K562 (cell line): ENCODE measurements at regions not wholly inside any gene's neighbourhood (a gene's known extent, or its start where the extent isn't known, plus 50 kb on each side); places are given as distances from the start of the nearest gene placed in this dataset.

Source experiments
- ATAC-seq: fragments of 200-7000 bp; cut with Tn5 transposase; 3 replicates; pipeline ENCODE4 v1.9.1; 2020; ENCODE audit warnings: moderate library complexity
- BruUV-seq: library from RNA; stranded (reverse); fragments of 400-500 nt; replicated peaks from 2 replicates; lab custom pipeline; 2021; lab: Mats Ljungman, UMichigan
- CTCF ChIA-PET: fragments of 300-600 bp; formaldehyde crosslinking; extraction: SDS; loops from one replicate; lab custom pipeline; 2021; ENCODE audit warnings: low intra/inter-chr PET ratio; lab: Yijun Ruan, JAX
- POLR2A ChIA-PET: fragments of 300-600, 350-650 bp; sonication (Branson Sonifier 250); formaldehyde crosslinking; extraction: SDS; loops from one replicate; lab custom pipeline; 2021; ENCODE audit warnings: antibody characterized with exemption, inconsistent platforms; lab: Yijun Ruan, JAX
- DNase-seq, 4 experiments: peaks; one replicate each; pipeline versions ENCODE4 v3.0.0 to v3.0.0-alpha.2; 2011 to 2018; ENCODE audit warnings: low spot score in 3 of 4, mixed read lengths in 3 of 4; ENCODE audit errors: extremely low read depth in 1 of 4
- FAIRE-seq: peaks from 2 replicates; lab custom pipeline; 2011; peaks lifted over from hg19 to GRCh38; lab: Jason Lieb, UNC
- H2AFZ ChIP-seq: 2 replicates; pipeline ENCODE4 v1.6.0; 2011; ENCODE audit warnings: low read depth, low read length, control low read depth, inconsistent platforms
- H3K27ac ChIP-seq: fragments of 200-600 bp; 3 replicates; pipeline ENCODE4 v1.8.0; 2011; ENCODE audit warnings: low read depth, mild to moderate bottlenecking, control low read depth, inconsistent platforms, low read length, moderate library complexity, mixed read lengths; ENCODE audit errors: extremely low read depth
- H3K27me3 ChIP-seq, 2 experiments: fragments of 300-600 bp in 1 of 2; 2 replicates in 1 of 2; 3 replicates in 1 of 2; pipeline versions ENCODE4 v1.6.0 to v1.8.0; 2011; ENCODE audit warnings: inconsistent platforms in 2 of 2, low read length in 2 of 2, mild to moderate bottlenecking in 1 of 2, mixed read lengths in 1 of 2, moderate library complexity in 1 of 2; ENCODE audit not compliant: control insufficient read depth in 2 of 2, insufficient read depth in 2 of 2
- H3K36me3 ChIP-seq: fragments of 300-600 bp; 3 replicates; pipeline ENCODE4 v1.8.0; 2011; ENCODE audit warnings: mild to moderate bottlenecking, low read length, inconsistent platforms; ENCODE audit not compliant: control insufficient read depth, insufficient read depth
- H3K4me1 ChIP-seq, 2 experiments: fragments of 200-600 bp in 1 of 2; replicated peaks in 1 of 2; 2 replicates in 1 of 2; 3 replicates in 1 of 2; pipeline versions ENCODE4 v1.5.1 to v1.8.0; 2011; ENCODE audit warnings: inconsistent platforms in 2 of 2, low read length in 2 of 2, mild to moderate bottlenecking in 1 of 2, mixed read lengths in 1 of 2, moderate library complexity in 1 of 2; ENCODE audit not compliant: control insufficient read depth in 2 of 2, insufficient read depth in 2 of 2
- H3K4me2 ChIP-seq: 2 replicates; pipeline ENCODE4 v1.6.1; 2011; ENCODE audit warnings: low read length, control low read depth, inconsistent platforms, mixed read lengths; ENCODE audit not compliant: insufficient read depth
- H3K4me3 ChIP-seq: fragments of 200-600 bp; sonication (generic), shearing (Covaris generic); 2 replicates; pipeline ENCODE4 v1.5.1; 2016; ENCODE audit warnings: control low read depth, inconsistent platforms
- H3K79me2 ChIP-seq: fragments of 200-600 bp; 3 replicates; pipeline ENCODE4 v1.8.0; 2011; ENCODE audit warnings: low read length, inconsistent platforms; ENCODE audit not compliant: control insufficient read depth, insufficient read depth
- H3K9ac ChIP-seq, 2 experiments: 2 replicates each; pipeline versions ENCODE4 v1.6.0 to v1.6.1; 2011; ENCODE audit warnings: low read depth in 2 of 2, low read length in 2 of 2, control low read depth in 1 of 2, inconsistent platforms in 1 of 2, mild to moderate bottlenecking in 1 of 2, mixed read lengths in 1 of 2; ENCODE audit not compliant: insufficient read depth in 1 of 2
- H3K9me1 ChIP-seq: one replicate; pipeline ENCODE4 v1.6.0; 2011; ENCODE audit warnings: inconsistent platforms, mild to moderate bottlenecking, low read length, moderate library complexity; ENCODE audit not compliant: control insufficient read depth, insufficient read depth
- H3K9me3 ChIP-seq: replicated peaks from 2 replicates; pipeline ENCODE4 v1.5.1; 2011; ENCODE audit warnings: low read depth, low read length, inconsistent platforms; ENCODE audit not compliant: control insufficient read depth, insufficient read depth
- H4K20me1 ChIP-seq: replicated peaks from 2 replicates; pipeline ENCODE4 v1.6.1; 2011; ENCODE audit warnings: low read length, inconsistent platforms, mixed read lengths; ENCODE audit not compliant: control insufficient read depth, insufficient read depth
- ADNP ChIP-seq: fragments of 200-800 bp; sonication (Bioruptor generic); IDR thresholded peaks from 2 replicates; pipeline ENCODE4 v1.6.1; 2016; ENCODE audit warnings: missing genetic modification characterization, missing compliant biosample characterization
- AFF4 ChIP-seq: sonication (generic); formaldehyde crosslinking; IDR thresholded peaks from 2 replicates; pipeline ENCODE4 v1.8.0; 2023; ENCODE audit warnings: mild to moderate bottlenecking, missing genetic modification reagents
- ARID2 ChIP-seq: fragments of 450-650 bp; IDR thresholded peaks from 2 replicates; pipeline ENCODE4 v1.6.1; 2017; ENCODE audit warnings: antibody characterized with exemption, mild to moderate bottlenecking
- BRD4 ChIP-seq: fragments of 200-600 bp; sonication (generic); IDR thresholded peaks from 2 replicates; pipeline ENCODE4 v1.6.1; 2017; ENCODE audit warnings: inconsistent platforms
- CCAR2 ChIP-seq: fragments of 200-400 bp; formaldehyde crosslinking; IDR thresholded peaks from 2 replicates; pipeline ENCODE4 v1.6.1; 2017; ENCODE audit warnings: mild to moderate bottlenecking, low read depth, low read length
- CHAMP1 ChIP-seq: fragments of 450-650 bp; IDR thresholded peaks from 2 replicates; pipeline ENCODE4 v1.6.1; 2016; ENCODE audit warnings: mild to moderate bottlenecking
- CHD2 ChIP-seq: IDR thresholded peaks from 2 replicates; pipeline ENCODE4 v1.6.1; 2011; ENCODE audit warnings: low read depth, low read length
- CLOCK ChIP-seq: fragments of 250-450 bp; sonication (Bioruptor Pico); IDR thresholded peaks from 2 replicates; pipeline ENCODE4 v1.4.0; 2020; ENCODE audit warnings: mild to moderate bottlenecking, moderate library complexity, borderline replicate concordance
- COPS2 ChIP-seq: fragments of 450-650 bp; conservative IDR thresholded peaks from 2 replicates; pipeline ENCODE4 v1.6.1; 2016; ENCODE audit warnings: mild to moderate bottlenecking, moderate library complexity
- DACH1 ChIP-seq: fragments of 450-650 bp; IDR thresholded peaks from 2 replicates; pipeline ENCODE4 v1.6.1; 2018; ENCODE audit not compliant: partially characterized antibody
- FOXP1 ChIP-seq: sonication (generic); formaldehyde crosslinking; IDR thresholded peaks from 2 replicates; pipeline ENCODE4 v1.8.0; 2022; ENCODE audit warnings: mild to moderate bottlenecking, missing genetic modification reagents
- FUS ChIP-seq: fragments of 200-400 bp; formaldehyde crosslinking; optimal IDR thresholded peaks from 2 replicates; pipeline ENCODE3; 2017; ENCODE audit warnings: low read depth, low read length
- PHTF2 ChIP-seq: fragments of 250-450 bp; sonication (Bioruptor Pico); IDR thresholded peaks from 2 replicates; pipeline ENCODE4 v1.5.0; 2021; ENCODE audit warnings: mild to moderate bottlenecking
- RBFOX2 ChIP-seq: fragments of 200-400 bp; formaldehyde crosslinking; IDR thresholded peaks from 2 replicates; pipeline ENCODE4 v1.6.1; 2017; ENCODE audit warnings: low read depth, mild to moderate bottlenecking, low read length, moderate library complexity
- SMARCB1 ChIP-seq: IDR thresholded peaks from 2 replicates; pipeline ENCODE4 v1.6.1; 2011; ENCODE audit warnings: improper control_type of control experiment, low read depth; ENCODE audit not compliant: insufficient read length
- TEAD2 ChIP-seq: fragments of 450-650 bp; IDR thresholded peaks from 2 replicates; pipeline ENCODE4 v1.6.1; 2016; ENCODE audit warnings: missing genetic modification characterization, control low read depth, missing compliant biosample characterization
- WGBS: fragments of 100-300 bp; shearing (Covaris generic); methylation state at CpG from one replicate; pipeline ENCODE4 v1.1.6; 2016; ENCODE audit warnings: low coverage, mixed read lengths; ENCODE audit not compliant: insufficient coverage; ENCODE audit errors: missing lambda C conversion rate; 5-methylcytosine and 5-hydroxymethylcytosine counted together
- in situ Hi-C: fragments of 300-500 bp; cut with MboI; formaldehyde crosslinking; loops from 4 replicates; pipeline ENCODE4 v1.15.0; 2018; ENCODE audit warnings: inconsistent platforms, mixed read lengths
- intact Hi-C: fragments of 100-400 bp; cut with micrococcal nuclease; formaldehyde crosslinking; loops from 2 replicates; pipeline ENCODE4 v1.14.2; 2022

- Histone ChIP-seq H3K36me3 (no peaks in the 10 kb centered on the region), H4K20me1 (no peaks in the 10 kb centered on the region), H3K4me3 (no peak overlapping the region), H3K4me2 (no peak overlapping the region), H3K9ac (no peak overlapping the region), H3K9me1 (no peaks in the 10 kb centered on the region), H3K27ac (no peak overlapping the region), H3K79me2 (no peaks in the 10 kb centered on the region), H2AFZ (no peak overlapping the region), H3K27me3 (no peaks in the 10 kb centered on the region), H3K9me3 (no peaks in the 10 kb centered on the region), H3K4me1 (no peaks in the 10 kb centered on the region)
- WGBS = no CpG with 5 or more reads among the region's 1 CpG
- ChIA-PET CTCF (no interaction called here), POLR2A (no interaction called here)
- in situ Hi-C loops (no loop called here), intact Hi-C loops (no loop called here)
- no peak for DNase-seq
- BruUV-seq = no TSS peak
- ATAC-seq = no peak
- FAIRE-seq = no peak
- TF ChIP-seq RBFOX2 (no peak), CHD2 (no peak), DACH1 (no peak), TEAD2 (no peak), AFF4 (CRISPR knock-in tag) (no peak), FOXP1 (no peak), CLOCK (CRISPR knock-in tag) (no peak), FUS (no peak), BRD4 (no peak), SMARCB1 (no peak), ADNP (tag) (no peak), CHAMP1 (no peak), CCAR2 (no peak), COPS2 (no peak), PHTF2 (no peak), ARID2 (no peak)
Observed at GRCh38 chrY:18966001-18966400, 192.5 kb upstream of the HSFY2 start.
